ENCODE measurements at regions not wholly inside any gene's neighbourhood (a gene's known extent, or its start where the extent isn't known, plus 50 kb on each side); places are given as distances from the start of the nearest gene placed in this dataset.

DNA sequence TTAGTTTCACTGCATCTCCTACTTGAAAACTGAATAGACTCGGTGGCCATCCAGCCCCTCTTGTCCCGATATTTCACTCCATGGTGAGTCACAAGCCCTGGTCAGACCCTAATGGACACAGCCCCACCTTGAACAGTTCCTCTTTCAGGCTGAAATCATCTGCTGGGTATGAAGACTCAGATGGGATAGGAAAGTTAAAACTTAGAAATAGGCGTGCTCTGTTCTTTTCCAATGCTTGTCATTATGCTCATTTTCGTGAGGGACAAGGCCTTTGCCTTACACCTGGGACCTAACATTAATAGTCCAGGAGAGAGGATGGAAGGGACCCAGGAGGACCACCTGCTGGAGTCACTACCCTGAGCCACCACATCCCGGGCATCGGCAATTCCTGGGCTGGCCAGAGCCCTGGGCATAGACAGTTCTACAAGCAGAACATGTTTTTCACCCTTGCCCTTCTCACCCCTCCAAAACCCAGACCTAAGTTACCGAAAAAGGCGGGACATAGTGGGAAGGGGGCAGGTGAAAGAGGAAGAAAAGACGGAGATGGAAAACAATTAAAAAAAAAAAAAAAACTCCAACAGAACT is 278.3 kb downstream of the SOX9 start:
- Mint-ChIP-seq H3K4me1 (ENCODE audit: unreplicated experiment) (peaks cover 16% of the 10 kb centered on the region), H3K27me3 (ENCODE audit: unreplicated experiment) (no peaks in the 10 kb centered on the region), H3K9me3 (ENCODE audit: unreplicated experiment) (no peaks in the 10 kb centered on the region), H3K36me3 (ENCODE audit: unreplicated experiment) (peaks cover 15% of the 10 kb centered on the region), H3K4me3 (ENCODE audit: unreplicated experiment) (no peak overlapping the region), H3K27ac (ENCODE audit: unreplicated experiment) (no peak overlapping the region)
- DNase-seq (ENCODE audit: extremely low spot score, unreplicated experiment), result no peak
- TF ChIP-seq, protein P1, sequence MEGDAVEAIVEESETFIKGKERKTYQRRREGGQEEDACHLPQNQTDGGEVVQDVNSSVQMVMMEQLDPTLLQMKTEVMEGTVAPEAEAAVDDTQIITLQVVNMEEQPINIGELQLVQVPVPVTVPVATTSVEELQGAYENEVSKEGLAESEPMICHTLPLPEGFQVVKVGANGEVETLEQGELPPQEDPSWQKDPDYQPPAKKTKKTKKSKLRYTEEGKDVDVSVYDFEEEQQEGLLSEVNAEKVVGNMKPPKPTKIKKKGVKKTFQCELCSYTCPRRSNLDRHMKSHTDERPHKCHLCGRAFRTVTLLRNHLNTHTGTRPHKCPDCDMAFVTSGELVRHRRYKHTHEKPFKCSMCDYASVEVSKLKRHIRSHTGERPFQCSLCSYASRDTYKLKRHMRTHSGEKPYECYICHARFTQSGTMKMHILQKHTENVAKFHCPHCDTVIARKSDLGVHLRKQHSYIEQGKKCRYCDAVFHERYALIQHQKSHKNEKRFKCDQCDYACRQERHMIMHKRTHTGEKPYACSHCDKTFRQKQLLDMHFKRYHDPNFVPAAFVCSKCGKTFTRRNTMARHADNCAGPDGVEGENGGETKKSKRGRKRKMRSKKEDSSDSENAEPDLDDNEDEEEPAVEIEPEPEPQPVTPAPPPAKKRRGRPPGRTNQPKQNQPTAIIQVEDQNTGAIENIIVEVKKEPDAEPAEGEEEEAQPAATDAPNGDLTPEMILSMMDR (IDR thresholded peaks at IDR 0.05), result no peak

DNA sequence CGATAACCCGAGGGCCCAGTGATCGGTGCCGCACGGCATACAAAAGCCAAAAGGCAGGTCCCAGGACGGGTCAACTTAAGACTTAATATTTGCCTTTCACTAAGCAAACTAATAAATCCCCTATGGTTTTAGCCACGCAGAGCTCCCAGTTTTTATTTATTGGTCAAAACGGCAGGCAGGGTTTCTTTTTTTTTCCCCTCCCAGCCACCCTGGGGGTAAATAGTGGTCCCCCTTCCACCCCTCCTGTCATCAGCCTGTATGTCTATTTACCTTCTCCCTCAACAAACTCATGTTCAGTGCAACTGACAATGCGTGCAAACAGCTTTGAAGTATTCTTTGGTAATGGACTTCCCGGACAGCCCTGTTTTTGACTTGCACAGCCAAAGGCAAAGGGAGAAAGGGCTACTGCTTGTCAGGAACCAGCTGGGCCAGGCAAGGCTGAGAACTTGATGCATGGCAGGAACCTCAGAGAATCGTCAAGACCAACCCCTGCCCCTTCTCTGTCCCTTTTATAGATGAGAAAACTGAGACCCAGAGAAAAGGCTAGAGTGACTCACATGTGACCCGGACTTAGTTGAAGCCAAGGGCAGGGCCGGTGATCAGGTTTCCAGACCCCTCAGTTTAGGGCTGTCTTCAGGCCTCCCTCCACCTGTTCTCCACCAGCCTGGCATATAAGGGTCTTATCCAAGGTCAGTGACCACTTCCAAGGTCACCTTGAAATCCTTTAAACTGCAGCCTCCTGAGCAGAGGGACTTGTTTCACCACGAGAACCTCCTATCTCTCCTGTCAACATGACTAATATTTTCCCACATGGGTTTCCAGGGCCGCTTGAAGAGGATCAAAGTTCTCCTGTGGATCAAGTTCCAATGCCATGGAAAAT is 279.0 kb downstream of the SOX9 start:
- Mint-ChIP-seq H3K4me3 (ENCODE audit: unreplicated experiment) (no peak overlapping the region), H3K27ac (ENCODE audit: unreplicated experiment) (no peak overlapping the region), H3K36me3 (ENCODE audit: unreplicated experiment) (peaks cover 15% of the 10 kb centered on the region), H3K27me3 (ENCODE audit: unreplicated experiment) (no peaks in the 10 kb centered on the region), H3K4me1 (ENCODE audit: unreplicated experiment) (peaks cover 11% of the 10 kb centered on the region), H3K9me3 (ENCODE audit: unreplicated experiment) (no peaks in the 10 kb centered on the region)
- DNase-seq (ENCODE audit: extremely low spot score, unreplicated experiment), result no peak
- TF ChIP-seq, protein P1 (IDR thresholded peaks at IDR 0.05), result no peak

DNA sequence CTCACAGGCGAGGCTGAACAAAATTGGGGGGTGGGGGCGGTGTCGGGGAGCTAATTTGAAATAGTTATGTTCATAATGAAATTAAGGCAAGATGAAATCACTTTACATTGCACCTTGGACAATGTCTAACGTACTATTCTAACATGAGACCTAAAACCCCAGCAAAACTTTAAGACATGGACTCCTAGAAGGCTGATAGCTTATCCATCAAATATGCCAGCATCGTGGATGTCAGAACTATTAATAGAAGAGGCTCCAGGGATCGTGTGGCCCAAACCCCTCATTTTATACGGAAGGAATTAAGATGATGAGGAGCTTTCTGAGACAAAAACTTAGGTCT is 279.6 kb downstream of the SOX9 start:
- H3K9me3 Mint-ChIP-seq (ENCODE audit: unreplicated experiment), result no peaks in the 10 kb centered on the region
- TF ChIP-seq, protein P1 (IDR thresholded peaks at IDR 0.05), result no peak
- H3K36me3 Mint-ChIP-seq (ENCODE audit: unreplicated experiment), result peaks cover 15% of the 10 kb centered on the region
- H3K4me3 Mint-ChIP-seq (ENCODE audit: unreplicated experiment), result no peak overlapping the region
- H3K4me1 Mint-ChIP-seq (ENCODE audit: unreplicated experiment), result peaks cover 13% of the 10 kb centered on the region
- H3K27ac Mint-ChIP-seq (ENCODE audit: unreplicated experiment), result no peak overlapping the region
- DNase-seq (ENCODE audit: extremely low spot score, unreplicated experiment), result no peak
- no peaks in the 10 kb centered on the region for H3K27me3 Mint-ChIP-seq (ENCODE audit: unreplicated experiment)

DNA sequence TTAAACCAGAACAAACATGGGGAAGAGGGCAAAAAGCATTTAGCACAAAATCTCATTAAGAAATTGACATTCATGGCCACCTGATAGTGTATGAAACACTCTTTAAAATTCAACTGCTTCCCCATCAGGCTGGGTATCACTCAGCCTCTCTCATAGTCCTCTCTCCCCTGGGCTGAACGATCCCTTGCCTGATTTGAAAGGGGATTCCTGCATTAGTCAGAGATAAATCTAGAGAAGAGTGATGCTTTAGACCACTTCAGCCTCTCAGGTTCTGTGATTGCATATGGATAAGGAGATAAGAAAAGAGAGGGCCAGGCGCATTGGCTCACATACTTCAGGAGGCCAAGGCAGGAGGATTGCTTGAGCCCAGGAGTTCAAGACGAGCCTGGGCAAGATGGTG is 280.0 kb downstream of the SOX9 start:
- Mint-ChIP-seq H3K9me3 (ENCODE audit: unreplicated experiment) (no peaks in the 10 kb centered on the region), H3K27me3 (ENCODE audit: unreplicated experiment) (no peaks in the 10 kb centered on the region), H3K27ac (ENCODE audit: unreplicated experiment) (no peak overlapping the region), H3K36me3 (ENCODE audit: unreplicated experiment) (peaks cover 15% of the 10 kb centered on the region), H3K4me3 (ENCODE audit: unreplicated experiment) (no peak overlapping the region), H3K4me1 (ENCODE audit: unreplicated experiment) (peaks cover 14% of the 10 kb centered on the region)
- TF ChIP-seq, protein P1 (IDR thresholded peaks at IDR 0.05), result no peak
- DNase-seq (ENCODE audit: extremely low spot score, unreplicated experiment), result no peak

DNA sequence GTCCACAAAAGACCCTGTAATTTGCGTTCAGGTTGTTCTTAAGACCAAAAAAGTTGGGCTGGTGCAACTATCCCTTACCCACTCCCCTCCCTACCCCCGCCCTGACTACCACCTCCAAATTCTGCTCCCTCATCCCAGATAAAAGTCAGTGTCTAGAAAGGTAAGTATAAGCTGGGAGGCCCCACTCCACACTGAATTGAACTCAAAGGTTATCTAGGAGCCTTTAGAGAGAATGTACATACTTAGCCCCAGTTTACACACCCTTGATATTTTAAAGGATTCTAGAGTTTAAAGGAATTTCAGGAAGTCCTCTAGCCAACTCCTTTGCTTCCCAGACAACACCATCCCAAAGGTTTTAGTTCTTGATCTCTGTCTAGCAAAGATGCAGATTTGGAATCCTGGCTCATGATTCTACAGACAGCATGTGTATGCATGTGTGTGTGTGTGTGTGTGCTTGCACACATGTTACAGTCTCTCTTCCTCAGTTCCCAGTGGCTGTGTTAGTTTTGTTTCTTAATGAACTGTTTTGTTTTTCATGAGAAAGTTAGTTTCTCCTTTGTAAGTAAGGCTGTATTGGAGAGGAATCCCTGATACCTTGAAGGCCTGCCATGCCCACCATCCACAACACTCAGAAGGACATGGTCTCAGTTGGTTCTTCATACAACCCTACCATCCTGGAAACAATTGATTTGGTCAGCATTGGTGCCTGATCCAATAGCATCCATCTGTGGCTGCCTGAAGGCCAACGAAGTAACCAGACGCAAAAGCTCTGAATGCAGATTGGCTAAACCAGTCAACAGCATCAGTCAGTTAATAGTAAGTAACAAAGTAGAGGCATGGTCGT is 281.3 kb downstream of the SOX9 start:
- Mint-ChIP-seq H3K27ac (ENCODE audit: unreplicated experiment) (no peak overlapping the region), H3K36me3 (ENCODE audit: unreplicated experiment) (peaks cover 15% of the 10 kb centered on the region), H3K4me1 (ENCODE audit: unreplicated experiment) (peaks cover 17% of the 10 kb centered on the region), H3K9me3 (ENCODE audit: unreplicated experiment) (no peaks in the 10 kb centered on the region), H3K4me3 (ENCODE audit: unreplicated experiment) (no peak overlapping the region), H3K27me3 (ENCODE audit: unreplicated experiment) (no peaks in the 10 kb centered on the region)
- DNase-seq (ENCODE audit: extremely low spot score, unreplicated experiment), result no peak
- TF ChIP-seq, protein P1 (IDR thresholded peaks at IDR 0.05), result no peak
